H9 (cell line): ENCODE measurements at regions not wholly inside any gene's neighbourhood (a gene's known extent, or its start where the extent isn't known, plus 50 kb on each side); places are given as distances from the start of the nearest gene placed in this dataset.

ENCODE experiments used
- DNase-seq: peaks from one replicate; pipeline ENCODE4 v3.0.0-alpha.2; 2017
- H2AFZ ChIP-seq: one replicate; pipeline ENCODE4 v1.6.1; 2013; ENCODE audit warnings: mild to moderate bottlenecking, low read length, control low read depth, moderate library complexity
- H2AK5ac ChIP-seq: 2 replicates; pipeline ENCODE4 v1.6.1; 2013; ENCODE audit warnings: low read length, control low read depth, mixed read lengths; ENCODE audit not compliant: insufficient read length
- H2BK120ac ChIP-seq: one replicate; pipeline ENCODE4 v1.6.1; 2013; ENCODE audit warnings: low read depth, mild to moderate bottlenecking, low read length, control low read depth, inconsistent platforms; ENCODE audit not compliant: poor library complexity, severe bottlenecking
- H2BK12ac ChIP-seq: 2 replicates; pipeline ENCODE4 v1.6.1; 2013; ENCODE audit warnings: low read length, control low read depth, mixed read lengths, low read depth; ENCODE audit not compliant: insufficient read length
- H2BK15ac ChIP-seq: 2 replicates; pipeline ENCODE4 v1.6.1; 2013; ENCODE audit warnings: low read depth, low read length, control low read depth
- H2BK20ac ChIP-seq: one replicate; pipeline ENCODE4 v1.6.1; 2013; ENCODE audit warnings: low read depth, mild to moderate bottlenecking, low read length, control low read depth, inconsistent platforms; ENCODE audit not compliant: poor library complexity, severe bottlenecking
- H2BK5ac ChIP-seq: 2 replicates; pipeline ENCODE4 v1.6.1; 2013; ENCODE audit warnings: low read length, control low read depth, mixed read lengths; ENCODE audit not compliant: insufficient read length
- H3K14ac ChIP-seq: 2 replicates; pipeline ENCODE4 v1.6.1; 2013; ENCODE audit warnings: low read length, control low read depth; ENCODE audit not compliant: insufficient read depth
- H3K18ac ChIP-seq: 2 replicates; pipeline ENCODE4 v1.6.1; 2013; ENCODE audit warnings: low read depth, mild to moderate bottlenecking, mixed read lengths, low read length, control low read depth; ENCODE audit not compliant: insufficient read length
- H3K23ac ChIP-seq: 2 replicates; pipeline ENCODE4 v1.6.1; 2013; ENCODE audit warnings: low read length, control low read depth, mixed read lengths, low read depth; ENCODE audit not compliant: insufficient read length
- H3K23me2 ChIP-seq: 2 replicates; pipeline ENCODE4 v1.6.1; 2013; ENCODE audit warnings: low read depth, mild to moderate bottlenecking, mixed read lengths, low read length, control low read depth; ENCODE audit not compliant: insufficient read length, poor library complexity, severe bottlenecking
- H3K27ac ChIP-seq: 2 replicates; pipeline ENCODE4 v1.5.1; 2013; ENCODE audit warnings: low read length, control low read depth, mixed read lengths, low read depth; ENCODE audit not compliant: insufficient read length
- H3K27me3 ChIP-seq: 2 replicates; pipeline ENCODE4 v1.6.1; 2013; ENCODE audit warnings: low read length, control low read depth, inconsistent platforms; ENCODE audit not compliant: insufficient read depth
- H3K4ac ChIP-seq: 2 replicates; pipeline ENCODE4 v1.6.1; 2013; ENCODE audit warnings: low read depth, mild to moderate bottlenecking, control low read depth, inconsistent platforms, low read length, moderate library complexity
- H3K4me1 ChIP-seq: 2 replicates; pipeline ENCODE4 v1.6.1; 2013; ENCODE audit warnings: low read length, control low read depth, inconsistent platforms; ENCODE audit not compliant: insufficient read depth
- H3K4me2 ChIP-seq: 2 replicates; pipeline ENCODE4 v1.6.1; 2013; ENCODE audit warnings: low read length, control low read depth, mixed read lengths; ENCODE audit not compliant: insufficient read length, insufficient read depth
- H3K56ac ChIP-seq: 2 replicates; pipeline ENCODE4 v1.6.1; 2013; ENCODE audit warnings: low read depth, mild to moderate bottlenecking, mixed read lengths, low read length, control low read depth; ENCODE audit not compliant: insufficient read length
- H3K79me1 ChIP-seq: 2 replicates; pipeline ENCODE4 v1.6.1; 2013; ENCODE audit warnings: low read depth, mild to moderate bottlenecking, moderate library complexity, low read length, control low read depth, inconsistent platforms; ENCODE audit not compliant: insufficient read depth, poor library complexity, severe bottlenecking
- H3K79me2 ChIP-seq: 2 replicates; pipeline ENCODE4 v1.6.1; 2013; ENCODE audit warnings: low read length, control low read depth, inconsistent platforms; ENCODE audit not compliant: insufficient read depth
- H3K9ac ChIP-seq: 2 replicates; pipeline ENCODE4 v1.6.1; 2013; ENCODE audit warnings: low read length, control low read depth, mixed read lengths; ENCODE audit not compliant: insufficient read length; ENCODE audit errors: extremely low read depth
- H3K9me3 ChIP-seq: one replicate; pipeline ENCODE4 v1.6.1; 2013; ENCODE audit warnings: low read depth, low read length, inconsistent platforms; ENCODE audit not compliant: control insufficient read depth
- H3T11ph ChIP-seq: one replicate; pipeline ENCODE4 v1.6.1; 2013; ENCODE audit warnings: mild to moderate bottlenecking, low read length, control low read depth, inconsistent platforms
- H4K20me1 ChIP-seq: one replicate; pipeline ENCODE4 v1.6.1; 2013; ENCODE audit not compliant: control insufficient read depth, insufficient read length, insufficient read depth
- H4K5ac ChIP-seq: 2 replicates; pipeline ENCODE4 v1.6.1; 2013; ENCODE audit warnings: low read depth, mild to moderate bottlenecking, mixed read lengths, low read length, control low read depth; ENCODE audit not compliant: insufficient read length
- H4K8ac ChIP-seq: replicated peaks from 2 replicates; pipeline ENCODE4 v1.6.1; 2013; ENCODE audit warnings: low read length, control low read depth, mixed read lengths, low read depth; ENCODE audit not compliant: insufficient read length
- H4K91ac ChIP-seq: 2 replicates; pipeline ENCODE4 v1.6.1; 2013; ENCODE audit warnings: low read depth, mild to moderate bottlenecking, moderate library complexity, mixed read lengths, low read length, control low read depth; ENCODE audit not compliant: insufficient read length
- H3K27ac Mint-ChIP-seq, 3 experiments: 2 replicates in 2 of 3; 3 replicates in 1 of 3; pipeline ENCODE4 v1.8.0; 2020 to 2021; ENCODE audit warnings: mixed read lengths in 3 of 3, mild to moderate bottlenecking in 1 of 3, moderate library complexity in 1 of 3
- H3K27me3 Mint-ChIP-seq: 2 replicates; pipeline ENCODE4 v1.8.0; 2021; ENCODE audit warnings: low read depth, mild to moderate bottlenecking, moderate library complexity, mixed read lengths
- H3K36me3 Mint-ChIP-seq, 3 experiments: 2 replicates in 2 of 3; 3 replicates in 1 of 3; pipeline ENCODE4 v1.8.0; 2020 to 2021; ENCODE audit warnings: low read depth in 3 of 3, mixed read lengths in 3 of 3; ENCODE audit not compliant: insufficient read depth in 1 of 3
- H3K4me1 Mint-ChIP-seq, 2 experiments: 2 replicates each; pipeline ENCODE4 v1.8.0; 2020; ENCODE audit warnings: mixed read lengths in 2 of 2
- H3K4me3 Mint-ChIP-seq, 2 experiments: 2 replicates in 1 of 2; 3 replicates in 1 of 2; pipeline ENCODE4 v1.8.0; 2020 to 2021; ENCODE audit warnings: mild to moderate bottlenecking in 2 of 2, mixed read lengths in 2 of 2, moderate library complexity in 1 of 2
- H3K9me3 Mint-ChIP-seq, 2 experiments: 2 replicates in 1 of 2; 3 replicates in 1 of 2; pipeline ENCODE4 v1.8.0; 2020; ENCODE audit warnings: mild to moderate bottlenecking in 2 of 2, mixed read lengths in 2 of 2, moderate library complexity in 1 of 2
- TF ChIP-seq, protein P1 (sequence below): fragments of 200-600 bp; sonication (generic); conservative IDR thresholded peaks from 3 replicates; pipeline ENCODE4 v1.8.0; 2021; ENCODE audit warnings: antibody characterized with exemption, mild to moderate bottlenecking

DNA sequence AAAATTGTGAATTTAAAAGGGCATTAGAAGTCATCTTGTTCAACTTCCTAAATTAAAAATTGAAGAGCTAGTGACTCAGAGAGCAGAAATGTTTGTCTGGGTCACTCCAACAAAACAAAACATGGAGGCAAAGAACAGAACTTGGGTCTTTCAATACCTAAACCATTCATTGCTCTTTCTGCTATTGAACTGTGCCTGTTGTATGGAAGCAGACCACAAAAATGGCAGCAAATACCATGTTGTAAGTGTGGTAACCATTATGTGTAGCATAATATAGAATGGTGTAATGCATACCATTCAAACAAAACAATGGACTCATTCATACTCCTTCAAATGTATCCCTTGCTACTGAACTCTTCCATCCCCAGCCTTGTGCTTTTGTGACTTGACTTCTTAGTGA is 360.2 kb upstream of the NRG3 start:
- Histone ChIP-seq H3K9ac (no peak overlapping the region), H2BK15ac (no peak overlapping the region), H4K20me1 (no peaks in the 10 kb centered on the region), H3K4ac (no peak overlapping the region), H2BK5ac (no peak overlapping the region), H3T11ph (no peak overlapping the region), H3K79me2 (no peaks in the 10 kb centered on the region), H4K8ac (no peak overlapping the region), H3K56ac (no peak overlapping the region), H2AK5ac (no peak overlapping the region), H4K5ac (no peak overlapping the region), H2BK20ac (no peak overlapping the region), H3K4me1 (no peaks in the 10 kb centered on the region), H3K23me2 (no peaks in the 10 kb centered on the region), H2AFZ (no peak overlapping the region), H3K23ac (no peak overlapping the region), H2BK12ac (no peak overlapping the region), H3K18ac (no peak overlapping the region), H3K79me1 (no peaks in the 10 kb centered on the region), H3K4me2 (no peak overlapping the region), H3K9me3 (no peaks in the 10 kb centered on the region), H4K91ac (no peak overlapping the region), H3K14ac (no peak overlapping the region), H3K27me3 (no peaks in the 10 kb centered on the region), H2BK120ac (no peak overlapping the region), H3K27ac (no peak overlapping the region)
- Mint-ChIP-seq H3K4me3 (no peak overlapping the region), H3K36me3 (peaks cover 4 to 7% (median 5%) of the 10 kb centered on the region in 3 experiments), H3K27ac (no peak overlapping the region), H3K4me1 (no peaks in the 10 kb centered on the region), H3K27me3 (no peaks in the 10 kb centered on the region), H3K9me3 (peaks cover 5 to 9% of the 10 kb centered on the region in 2 experiments; a peak in 4 of 5 replicates)
- TF ChIP-seq, protein P1, sequence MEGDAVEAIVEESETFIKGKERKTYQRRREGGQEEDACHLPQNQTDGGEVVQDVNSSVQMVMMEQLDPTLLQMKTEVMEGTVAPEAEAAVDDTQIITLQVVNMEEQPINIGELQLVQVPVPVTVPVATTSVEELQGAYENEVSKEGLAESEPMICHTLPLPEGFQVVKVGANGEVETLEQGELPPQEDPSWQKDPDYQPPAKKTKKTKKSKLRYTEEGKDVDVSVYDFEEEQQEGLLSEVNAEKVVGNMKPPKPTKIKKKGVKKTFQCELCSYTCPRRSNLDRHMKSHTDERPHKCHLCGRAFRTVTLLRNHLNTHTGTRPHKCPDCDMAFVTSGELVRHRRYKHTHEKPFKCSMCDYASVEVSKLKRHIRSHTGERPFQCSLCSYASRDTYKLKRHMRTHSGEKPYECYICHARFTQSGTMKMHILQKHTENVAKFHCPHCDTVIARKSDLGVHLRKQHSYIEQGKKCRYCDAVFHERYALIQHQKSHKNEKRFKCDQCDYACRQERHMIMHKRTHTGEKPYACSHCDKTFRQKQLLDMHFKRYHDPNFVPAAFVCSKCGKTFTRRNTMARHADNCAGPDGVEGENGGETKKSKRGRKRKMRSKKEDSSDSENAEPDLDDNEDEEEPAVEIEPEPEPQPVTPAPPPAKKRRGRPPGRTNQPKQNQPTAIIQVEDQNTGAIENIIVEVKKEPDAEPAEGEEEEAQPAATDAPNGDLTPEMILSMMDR: no peak
- no peak for DNase-seq
